GM12864 (cell line): ENCODE measurements at regions not wholly inside any gene's neighbourhood (a gene's known extent, or its start where the extent isn't known, plus 50 kb on each side); places are given as distances from the start of the nearest gene placed in this dataset.
"Not testable (repeated sequence)": the region's sequence is repeated elsewhere in the genome, so short reads cannot be mapped to it uniquely, and the experiment has no call there.

Experiments used
- DNase-seq: peaks from one replicate; pipeline ENCODE4 v3.0.0-alpha.2; 2011; ENCODE audit warnings: low read depth
- H3K4me3 ChIP-seq: 2 replicates; pipeline ENCODE4 v1.5.1; 2011; ENCODE audit warnings: mild to moderate bottlenecking, low read depth, low read length, control low read depth

- DNase-seq, H3K4me3 ChIP-seq: not testable (repeated sequence)
These were observed 59.1 kb upstream of the NOTCH2NLA start for GRCh38 chr1:146287881-146288280.

- not testable (repeated sequence) for DNase-seq, H3K4me3 ChIP-seq
These were observed 55.9 kb upstream of the NOTCH2NLA start for GRCh38 chr1:146284760-146285159.

GRCh38 chr1:146283527-146283880 lies 54.7 kb upstream of the NOTCH2NLA start:
- not testable (repeated sequence) for H3K4me3 ChIP-seq, DNase-seq

GRCh38 chr1:146282807-146283526 lies 54.1 kb upstream of the NOTCH2NLA start:
- not testable (repeated sequence) for DNase-seq, H3K4me3 ChIP-seq

- not testable (repeated sequence) for DNase-seq
These were observed 52.7 kb upstream of the NOTCH2NLA start for GRCh38 chr1:146281522-146281921.

GRCh38 chr1:146278758-146279157 lies 49.9 kb upstream of the NOTCH2NLA start:
- not testable (repeated sequence) for H3K4me3 ChIP-seq, DNase-seq

More at GRCh38 chr1:146281522-146281921, 52.7 kb upstream of the NOTCH2NLA start:
- not testable (repeated sequence) for H3K4me3 ChIP-seq
